ENCODE measurements at regions not wholly inside any gene's neighbourhood (a gene's known extent, or its start where the extent isn't known, plus 50 kb on each side); places are given as distances from the start of the nearest gene placed in this dataset.
A peak's percentile ranks its signal among the peaks of the same experiment; 100 is the strongest.
"Not testable (repeated sequence)": the region's sequence is repeated elsewhere in the genome, so short reads cannot be mapped to it uniquely, and the experiment has no call there.

- no peak overlapping the region for H3K4me3 ChIP-seq
- H3K27ac ChIP-seq, result no peak overlapping the region
- H3K36me3 ChIP-seq, result no peaks in the 10 kb centered on the region
- no peaks in the 10 kb centered on the region for H3K27me3 ChIP-seq
- no peak for ATAC-seq
- no peaks in the 10 kb centered on the region for H3K9me3 ChIP-seq
- in situ Hi-C loops (cut with MboI; ENCODE audit: low sequenced_read_pairs in 4 of 4) (no loop called here), intact Hi-C loops (cut with DNase I; ENCODE audit: low total_unique reads) (no loop called here)
- no peak for DNase-seq
- TF ChIP-seq CTCF (IDR thresholded peaks at IDR 0.05 in 4 of 5, conservative IDR thresholded peaks at IDR 0.05 in 1 of 5) (no peak), POLR2A (IDR thresholded peaks at IDR 0.05) (no peak)
- H3K4me1 ChIP-seq, result no peaks in the 10 kb centered on the region
Measured at GRCh38 chr6:20341096-20341495, 60.6 kb upstream of the E2F3 start.

GRCh38 chr6:20341564-20341963 lies 60.1 kb upstream of the E2F3 start:
- intact Hi-C loops (cut with DNase I; ENCODE audit: low total_unique reads) (no loop called here), in situ Hi-C loops (cut with MboI; ENCODE audit: low sequenced_read_pairs in 4 of 4) (no loop called here)
- Histone ChIP-seq H3K27ac (no peak overlapping the region), H3K27me3 (no peaks in the 10 kb centered on the region), H3K36me3 (no peaks in the 10 kb centered on the region), H3K4me3 (no peak overlapping the region), H3K9me3 (no peaks in the 10 kb centered on the region), H3K4me1 (no peaks in the 10 kb centered on the region)
- ATAC-seq (peak; percentile 68 to 85), DNase-seq (peak; percentile 28)
- TF ChIP-seq CTCF (IDR thresholded peaks at IDR 0.05 in 4 of 5, conservative IDR thresholded peaks at IDR 0.05 in 1 of 5), result no peak
- TF ChIP-seq POLR2A (IDR thresholded peaks at IDR 0.05), result no peak

- ATAC-seq; in situ Hi-C loops (cut with MboI; ENCODE audit: low sequenced_read_pairs in 4 of 4); DNase-seq: not testable (repeated sequence)
Measured at GRCh38 chr6:20346948-20347347, 54.7 kb upstream of the E2F3 start.

GRCh38 chr6:20348041-20348440 lies 53.6 kb upstream of the E2F3 start:
- Histone ChIP-seq H3K36me3 (no peaks in the 10 kb centered on the region), H3K4me3 (no peak overlapping the region), H3K27ac (no peak overlapping the region), H3K27me3 (no peaks in the 10 kb centered on the region), H3K4me1 (no peaks in the 10 kb centered on the region), H3K9me3 (no peaks in the 10 kb centered on the region)
- DNase-seq (no peak), ATAC-seq (no peak)
- in situ Hi-C loops (cut with MboI; ENCODE audit: low sequenced_read_pairs in 4 of 4) (no loop called here), intact Hi-C loops (cut with DNase I; ENCODE audit: low total_unique reads) (no loop called here)
- no peak for TF ChIP-seq POLR2A (IDR thresholded peaks at IDR 0.05)
- no peak for TF ChIP-seq CTCF (IDR thresholded peaks at IDR 0.05 in 4 of 5, conservative IDR thresholded peaks at IDR 0.05 in 1 of 5)

More at GRCh38 chr6:20346948-20347347, 54.7 kb upstream of the E2F3 start:
- H3K4me3 ChIP-seq; H3K27me3 ChIP-seq; H3K36me3 ChIP-seq; H3K4me1 ChIP-seq; H3K27ac ChIP-seq; intact Hi-C loops (cut with DNase I; ENCODE audit: low total_unique reads); H3K9me3 ChIP-seq: not testable (repeated sequence)

GRCh38 chr6:20349225-20349624 lies 52.5 kb upstream of the E2F3 start:
- H3K9me3 ChIP-seq, result no peaks in the 10 kb centered on the region
- H3K27ac ChIP-seq, result no peak overlapping the region
- no peak for TF ChIP-seq POLR2A (IDR thresholded peaks at IDR 0.05)
- no peak for TF ChIP-seq CTCF (IDR thresholded peaks at IDR 0.05 in 4 of 5, conservative IDR thresholded peaks at IDR 0.05 in 1 of 5)
- intact Hi-C loops (cut with DNase I; ENCODE audit: low total_unique reads) (no loop called here), in situ Hi-C loops (cut with MboI; ENCODE audit: low sequenced_read_pairs in 4 of 4) (no loop called here)
- H3K27me3 ChIP-seq, result no peaks in the 10 kb centered on the region
- no peak for ATAC-seq
- no peaks in the 10 kb centered on the region for H3K4me1 ChIP-seq
- H3K36me3 ChIP-seq, result no peaks in the 10 kb centered on the region
- DNase-seq, result no peak
- no peak overlapping the region for H3K4me3 ChIP-seq

Measured in gastrocnemius medialis (tissue), 4 donors.